Kidney (tissue), 13 donors: ENCODE measurements at regions not wholly inside any gene's neighbourhood (a gene's known extent, or its start where the extent isn't known, plus 50 kb on each side); places are given as distances from the start of the nearest gene placed in this dataset.

ENCODE experiments used
- DNase-seq, 5 donors: peaks; one replicate each; pipeline ENCODE4 v3.0.0-alpha.2; 2013 to 2020
- FAIRE-seq: peaks from 2 replicates; lab custom pipeline; 2012; peaks lifted over from hg19 to GRCh38; lab: Jason Lieb, UNC
- H3K27ac ChIP-seq, 2 donors: one replicate each; pipeline ENCODE4 v1.7.0; 2013; ENCODE audit warnings: low read depth in 2 of 2, low read length in 2 of 2, inconsistent platforms in 1 of 2
- H3K27me3 ChIP-seq: one replicate; pipeline ENCODE4 v1.7.1; 2013; ENCODE audit warnings: low read length, inconsistent platforms; ENCODE audit not compliant: control insufficient read depth, insufficient read depth
- H3K36me3 ChIP-seq, 3 donors: one replicate each; pipeline versions ENCODE4 v1.7.0 to v1.7.1; 2013; ENCODE audit warnings: low read length in 3 of 3, control low read depth in 1 of 3, inconsistent platforms in 1 of 3; ENCODE audit not compliant: insufficient read depth in 3 of 3, control insufficient read depth in 2 of 3
- H3K4me1 ChIP-seq, 3 donors: one replicate each; pipeline versions ENCODE4 v1.7.0 to v1.7.1; 2013; ENCODE audit warnings: low read length in 3 of 3, inconsistent platforms in 1 of 3, low read depth in 1 of 3; ENCODE audit not compliant: control insufficient read depth in 2 of 3, insufficient read depth in 2 of 3
- H3K4me3 ChIP-seq, 3 donors: one replicate each; pipeline versions ENCODE4 v1.7.0 to v1.8.1; 2013; ENCODE audit warnings: low read length in 3 of 3, control low read depth in 1 of 3, inconsistent platforms in 1 of 3
- H3K9ac ChIP-seq, 3 donors: one replicate each; pipeline versions ENCODE4 v1.7.0 to v1.7.1; 2013; ENCODE audit warnings: low read length in 3 of 3, control low read depth in 1 of 3, inconsistent platforms in 1 of 3
- H3K9me3 ChIP-seq, 3 donors: one replicate each; pipeline versions ENCODE4 v1.7.0 to v1.7.1; 2013; ENCODE audit warnings: low read length in 3 of 3, control low read depth in 1 of 3, inconsistent platforms in 1 of 3; ENCODE audit not compliant: control insufficient read depth in 2 of 3, insufficient read depth in 1 of 3
- CTCF ChIP-seq: IDR thresholded peaks from 3 replicates; pipeline ENCODE4 v1.5.1; 2012; ENCODE audit warnings: mild to moderate bottlenecking, moderate library complexity, borderline replicate concordance; ENCODE audit not compliant: insufficient read depth; ENCODE audit errors: extremely low read depth
- intact Hi-C: fragments of 100-400 bp; cut with DNase I; formaldehyde crosslinking; loops from one replicate; pipeline ENCODE4 v1.11.1; 2022
- donor health status: control.
- donor health status: control.
- donor health status: control.
- donor health status: control.
- donor health status: control.
- donor health status: DM: yes; HTN: yes; CAD: no.
- donor health status: Normal renal cell carcinoma (clear cell type).

- Histone ChIP-seq H3K4me3 (no peak overlapping the region), H3K9me3 (no peaks in the 10 kb centered on the region), H3K9ac (no peak overlapping the region), H3K4me1 (no peaks in the 10 kb centered on the region), H3K27me3 (no peaks in the 10 kb centered on the region), H3K36me3 (no peaks in the 10 kb centered on the region), H3K27ac (no peak overlapping the region)
- intact Hi-C loops: no loop called here
- DNase-seq (no peak), FAIRE-seq (no peak)
- TF ChIP-seq CTCF: no peak
Observed at GRCh38 chr2:222146488-222146887, 152.3 kb downstream of the PAX3 start.

GRCh38 chr2:222142027-222142426 lies 156.8 kb downstream of the PAX3 start:
- Histone ChIP-seq H3K9ac (no peak overlapping the region), H3K4me1 (no peaks in the 10 kb centered on the region), H3K36me3 (no peaks in the 10 kb centered on the region), H3K4me3 (no peak overlapping the region), H3K27ac (no peak overlapping the region), H3K9me3 (no peaks in the 10 kb centered on the region), H3K27me3 (no peaks in the 10 kb centered on the region)
- DNase-seq (no peak), FAIRE-seq (no peak)
- no peak for TF ChIP-seq CTCF
- intact Hi-C loops: no loop called here

GRCh38 chr2:222136106-222136630 lies 162.6 kb downstream of the PAX3 start:
- H3K4me1 ChIP-seq: no peaks in the 10 kb centered on the region
- FAIRE-seq: no peak
- no peak overlapping the region for H3K4me3 ChIP-seq
- intact Hi-C loops: no loop called here
- no peak for DNase-seq
- H3K27ac ChIP-seq: no peak overlapping the region
- no peaks in the 10 kb centered on the region for H3K27me3 ChIP-seq
- no peak overlapping the region for H3K9ac ChIP-seq
- H3K9me3 ChIP-seq: no peaks in the 10 kb centered on the region
- no peak for TF ChIP-seq CTCF
- no peaks in the 10 kb centered on the region for H3K36me3 ChIP-seq

- no peak overlapping the region for H3K9ac ChIP-seq
Observed at GRCh38 chr2:222134654-222135053, 164.1 kb downstream of the PAX3 start.

More at GRCh38 chr2:222134654-222135053, 164.1 kb downstream of the PAX3 start:
- FAIRE-seq (no peak), DNase-seq (no peak)
- no peak for TF ChIP-seq CTCF
- no peaks in the 10 kb centered on the region for H3K9me3 ChIP-seq
- no peaks in the 10 kb centered on the region for H3K27me3 ChIP-seq
- no peaks in the 10 kb centered on the region for H3K4me1 ChIP-seq
- H3K36me3 ChIP-seq: no peaks in the 10 kb centered on the region
- no peak overlapping the region for H3K27ac ChIP-seq
- intact Hi-C loops: no loop called here
- H3K4me3 ChIP-seq: no peak overlapping the region
